Liver (tissue), 7 donors: ENCODE measurements at regions not wholly inside any gene's neighbourhood (a gene's known extent, or its start where the extent isn't known, plus 50 kb on each side); places are given as distances from the start of the nearest gene placed in this dataset.

Experiments
- DNase-seq: peaks from one replicate; pipeline ENCODE4 v3.0.0-alpha.2; 2017; ENCODE audit warnings: low spot score
- H3K27ac ChIP-seq, 2 donors: one replicate each; pipeline ENCODE4 v1.7.0; 2013; ENCODE audit warnings: inconsistent platforms in 2 of 2, low read length in 2 of 2, control low read depth in 1 of 2, low read depth in 1 of 2, mild to moderate bottlenecking in 1 of 2
- H3K27me3 ChIP-seq, 4 donors: one replicate each; pipeline versions ENCODE4 v1.6.1 to v1.7.0; 2013; ENCODE audit warnings: low read length in 3 of 4, inconsistent platforms in 1 of 4, mild to moderate bottlenecking in 1 of 4, moderate library complexity in 1 of 4; ENCODE audit not compliant: control insufficient read depth in 4 of 4, insufficient read depth in 4 of 4
- H3K36me3 ChIP-seq, 4 donors: one replicate each; pipeline versions ENCODE4 v1.6.1 to v1.7.0; 2013; ENCODE audit warnings: low read length in 3 of 4, mild to moderate bottlenecking in 3 of 4, low read depth in 1 of 4, moderate library complexity in 1 of 4; ENCODE audit not compliant: control insufficient read depth in 4 of 4, insufficient read depth in 3 of 4
- H3K4me1 ChIP-seq, 4 donors: one replicate each; pipeline versions ENCODE4 v1.6.1 to v1.7.0; 2013; ENCODE audit warnings: low read length in 3 of 4, mild to moderate bottlenecking in 3 of 4, moderate library complexity in 1 of 4; ENCODE audit not compliant: control insufficient read depth in 4 of 4, insufficient read depth in 4 of 4
- H3K4me3 ChIP-seq, 3 donors: one replicate each; pipeline versions ENCODE4 v1.6.1 to v1.7.0; 2013; ENCODE audit warnings: low read length in 3 of 3, control low read depth in 1 of 3, low read depth in 1 of 3, mild to moderate bottlenecking in 1 of 3
- H3K9ac ChIP-seq, 2 donors: one replicate each; pipeline ENCODE4 v1.7.0; 2013; ENCODE audit warnings: low read length in 2 of 2, mild to moderate bottlenecking in 2 of 2, moderate library complexity in 2 of 2, control low read depth in 1 of 2, low read depth in 1 of 2
- H3K9me3 ChIP-seq, 4 donors: one replicate each; pipeline versions ENCODE4 v1.6.1 to v1.7.0; 2013; ENCODE audit warnings: low read length in 3 of 4; ENCODE audit not compliant: control insufficient read depth in 4 of 4
- EGR1 ChIP-seq, 2 donors: IDR thresholded peaks; 2 replicates each; pipeline ENCODE4 v1.6.1; 2016 to 2018; ENCODE audit warnings: antibody characterized with exemption in 2 of 2, low read depth in 2 of 2
- FOXA1 ChIP-seq: IDR thresholded peaks from 2 replicates; pipeline ENCODE4 v1.6.1; 2016; ENCODE audit warnings: antibody characterized with exemption
- FOXA2 ChIP-seq: IDR thresholded peaks from 2 replicates; pipeline ENCODE4 v1.6.1; 2016; ENCODE audit warnings: antibody characterized with exemption
- GABPA ChIP-seq, 2 donors: IDR thresholded peaks in 1 of 2; conservative IDR thresholded peaks in 1 of 2; 2 replicates each; pipeline ENCODE4 v1.6.1; 2016; ENCODE audit warnings: antibody characterized with exemption in 2 of 2, mild to moderate bottlenecking in 1 of 2, moderate library complexity in 1 of 2
- HNF4A ChIP-seq, 2 donors: conservative IDR thresholded peaks; 2 replicates each; pipeline ENCODE4 v1.6.1; 2016; ENCODE audit warnings: antibody characterized with exemption in 2 of 2, mild to moderate bottlenecking in 2 of 2
- HNF4G ChIP-seq: IDR thresholded peaks from 2 replicates; pipeline ENCODE4 v1.6.1; 2016; ENCODE audit warnings: antibody characterized with exemption
- MAX ChIP-seq: IDR thresholded peaks from 2 replicates; pipeline ENCODE4 v1.6.1; 2016; ENCODE audit warnings: antibody characterized with exemption
- NR2F2 ChIP-seq: IDR thresholded peaks from 2 replicates; pipeline ENCODE4 v1.6.1; 2016; ENCODE audit warnings: antibody characterized with exemption
- RAD21 ChIP-seq, 2 donors: IDR thresholded peaks; 2 replicates each; pipeline ENCODE4 v1.6.1; 2016; ENCODE audit warnings: antibody characterized with exemption in 2 of 2, mild to moderate bottlenecking in 2 of 2
- REST ChIP-seq: IDR thresholded peaks from 2 replicates; pipeline ENCODE4 v1.6.1; 2016; ENCODE audit warnings: antibody characterized with exemption, mild to moderate bottlenecking
- RXRA ChIP-seq, 2 donors: IDR thresholded peaks; 2 replicates each; pipeline ENCODE4 v1.6.1; 2017 to 2018; ENCODE audit warnings: antibody characterized with exemption in 2 of 2, mild to moderate bottlenecking in 1 of 2
- SP1 ChIP-seq: IDR thresholded peaks from 2 replicates; pipeline ENCODE4 v1.6.1; 2018; ENCODE audit warnings: antibody characterized with exemption, mild to moderate bottlenecking
- TAF1 ChIP-seq: conservative IDR thresholded peaks from 2 replicates; pipeline ENCODE4 v1.6.1; 2016; ENCODE audit warnings: antibody characterized with exemption, mild to moderate bottlenecking
- YY1 ChIP-seq: IDR thresholded peaks from 2 replicates; pipeline ENCODE4 v1.6.1; 2016; ENCODE audit warnings: antibody characterized with exemption, mild to moderate bottlenecking
- WGBS: extraction: QIAGEN DNeasy Blood & Tissue Kit; methylation state at CpG from one replicate; pipeline ENCODE4 v1.1.7; 2013; 5-methylcytosine and 5-hydroxymethylcytosine counted together
- TF ChIP-seq, protein P1 (sequence below): IDR thresholded peaks from 2 replicates; pipeline ENCODE4 v1.6.1; 2016; ENCODE audit warnings: antibody characterized with exemption
- TF ChIP-seq, protein P2 (sequence below): IDR thresholded peaks from 2 replicates; pipeline ENCODE4 v1.6.1; 2016; ENCODE audit warnings: antibody characterized with exemption
- donor health status: healthy.
- donor health status: healthy.
- donor health status: healthy.
- donor health status: healthy.

DNA sequence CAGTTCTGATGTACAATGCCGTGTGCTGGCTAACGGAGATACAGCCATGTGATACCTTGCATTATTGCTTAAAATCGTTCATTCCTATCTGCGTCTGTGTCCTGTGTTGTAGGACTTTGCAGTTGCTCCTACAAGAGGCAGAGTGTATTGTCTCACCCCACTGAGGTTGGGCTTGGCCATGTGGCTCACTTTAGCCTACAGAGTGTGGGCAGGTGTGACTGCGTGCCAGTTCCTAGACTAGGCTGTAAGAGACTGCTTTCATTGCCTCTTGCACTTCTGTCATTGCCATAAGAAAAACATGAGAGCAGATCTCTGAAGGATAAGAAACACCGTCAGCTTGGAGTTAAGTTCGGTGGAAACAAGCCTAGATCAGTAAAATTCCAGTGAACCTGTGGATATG is 197.7 kb upstream of the CRY1 start (continued):
- TF ChIP-seq HNF4G (no peak), GABPA (IDR thresholded peaks at IDR 0.05 in 1 of 2, conservative IDR thresholded peaks at IDR 0.05 in 1 of 2) (no peak), MAX (no peak)
- TF ChIP-seq, protein P1, sequence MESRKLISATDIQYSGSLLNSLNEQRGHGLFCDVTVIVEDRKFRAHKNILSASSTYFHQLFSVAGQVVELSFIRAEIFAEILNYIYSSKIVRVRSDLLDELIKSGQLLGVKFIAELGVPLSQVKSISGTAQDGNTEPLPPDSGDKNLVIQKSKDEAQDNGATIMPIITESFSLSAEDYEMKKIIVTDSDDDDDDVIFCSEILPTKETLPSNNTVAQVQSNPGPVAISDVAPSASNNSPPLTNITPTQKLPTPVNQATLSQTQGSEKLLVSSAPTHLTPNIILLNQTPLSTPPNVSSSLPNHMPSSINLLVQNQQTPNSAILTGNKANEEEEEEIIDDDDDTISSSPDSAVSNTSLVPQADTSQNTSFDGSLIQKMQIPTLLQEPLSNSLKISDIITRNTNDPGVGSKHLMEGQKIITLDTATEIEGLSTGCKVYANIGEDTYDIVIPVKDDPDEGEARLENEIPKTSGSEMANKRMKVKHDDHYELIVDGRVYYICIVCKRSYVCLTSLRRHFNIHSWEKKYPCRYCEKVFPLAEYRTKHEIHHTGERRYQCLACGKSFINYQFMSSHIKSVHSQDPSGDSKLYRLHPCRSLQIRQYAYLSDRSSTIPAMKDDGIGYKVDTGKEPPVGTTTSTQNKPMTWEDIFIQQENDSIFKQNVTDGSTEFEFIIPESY = no peak

- 81% methylated on average over 6 of the region's 6 CpGs for WGBS
- Histone ChIP-seq H3K4me3 (no peak overlapping the region), H3K27ac (no peak overlapping the region), H3K36me3 (no peaks in the 10 kb centered on the region), H3K9me3 (no peaks in the 10 kb centered on the region), H3K9ac (no peak overlapping the region), H3K27me3 (no peaks in the 10 kb centered on the region), H3K4me1 (no peaks in the 10 kb centered on the region)
- DNase-seq = no peak
- TF ChIP-seq MAX = no peak
- no peak for TF ChIP-seq REST
- TF ChIP-seq NR2F2 = no peak
- no peak for TF ChIP-seq SP1
- no peak for TF ChIP-seq TAF1
These were observed 203.3 kb upstream of the CRY1 start for GRCh38 chr12:107296681-107297089.

GRCh38 chr12:107302649-107303341 is 209.4 kb upstream of the CRY1 start:
- WGBS = 79% methylated on average over 2 of the region's 2 CpGs
- DNase-seq = no peak
- Histone ChIP-seq H3K36me3 (no peaks in the 10 kb centered on the region), H3K27ac (no peak overlapping the region), H3K9me3 (no peaks in the 10 kb centered on the region), H3K9ac (no peak overlapping the region), H3K4me3 (no peak overlapping the region), H3K27me3 (no peaks in the 10 kb centered on the region), H3K4me1 (no peaks in the 10 kb centered on the region)
- TF ChIP-seq YY1 = no peak
- TF ChIP-seq HNF4A (conservative IDR thresholded peaks at IDR 0.05) = no peak
- TF ChIP-seq, protein P1 = no peak
- no peak for TF ChIP-seq FOXA2
- no peak for TF ChIP-seq FOXA1
- TF ChIP-seq MAX = no peak
- no peak for TF ChIP-seq GABPA (IDR thresholded peaks at IDR 0.05 in 1 of 2, conservative IDR thresholded peaks at IDR 0.05 in 1 of 2)
- TF ChIP-seq REST = no peak
- no peak for TF ChIP-seq SP1
- no peak for TF ChIP-seq EGR1 (IDR thresholded peaks at IDR 0.05; ENCODE audit: low read depth in 2 of 2)
- no peak for TF ChIP-seq RAD21 (IDR thresholded peaks at IDR 0.05)
- no peak for TF ChIP-seq RXRA (IDR thresholded peaks at IDR 0.05)
- TF ChIP-seq, protein P2, sequence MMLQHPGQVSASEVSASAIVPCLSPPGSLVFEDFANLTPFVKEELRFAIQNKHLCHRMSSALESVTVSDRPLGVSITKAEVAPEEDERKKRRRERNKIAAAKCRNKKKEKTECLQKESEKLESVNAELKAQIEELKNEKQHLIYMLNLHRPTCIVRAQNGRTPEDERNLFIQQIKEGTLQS = no peak
- TF ChIP-seq TAF1 = no peak
